22Rv1 (cell line): ENCODE measurements at regions not wholly inside any gene's neighbourhood (a gene's known extent, or its start where the extent isn't known, plus 50 kb on each side); places are given as distances from the start of the nearest gene placed in this dataset.

Experiments
- H3K27ac ChIP-seq: fragments of 450-650 bp; 2 replicates; pipeline ENCODE4 v1.5.1; 2017
- CTCF ChIP-seq: fragments of 450-650 bp; IDR thresholded peaks from 2 replicates; pipeline ENCODE4 v1.5.1; 2017; ENCODE audit warnings: mild to moderate bottlenecking
- ZFX ChIP-seq: fragments of 450-650 bp; IDR thresholded peaks from 2 replicates; pipeline ENCODE4 v1.6.1; 2017; ENCODE audit warnings: antibody characterized with exemption, borderline replicate concordance

GRCh38 chr22:26804315-26804714 lies 146.9 kb downstream of the MIAT start:
- no peak overlapping the region for H3K27ac ChIP-seq
- TF ChIP-seq ZFX (no peak), CTCF (no peak)

GRCh38 chr22:26804911-26805539 lies 147.6 kb downstream of the MIAT start:
- TF ChIP-seq ZFX (no peak), CTCF (no peak)
- H3K27ac ChIP-seq = no peak overlapping the region

GRCh38 chr22:26806445-26807175 lies 149.2 kb downstream of the MIAT start:
- TF ChIP-seq CTCF (no peak), ZFX (no peak)
- no peak overlapping the region for H3K27ac ChIP-seq

GRCh38 chr22:26811647-26811992 lies 154.2 kb downstream of the MIAT start:
- TF ChIP-seq CTCF = no peak
- H3K27ac ChIP-seq = no peak overlapping the region

GRCh38 chr22:26812731-26813130 lies 155.3 kb downstream of the MIAT start:
- no peak overlapping the region for H3K27ac ChIP-seq
- TF ChIP-seq CTCF (no peak), ZFX (no peak)

GRCh38 chr22:26816726-26817125 lies 159.3 kb downstream of the MIAT start:
- no peak overlapping the region for H3K27ac ChIP-seq

More at GRCh38 chr22:26816726-26817125, 159.3 kb downstream of the MIAT start:
- TF ChIP-seq CTCF = no peak
- TF ChIP-seq ZFX = no peak
